Body of pancreas (tissue), 4 donors: ENCODE measurements at regions not wholly inside any gene's neighbourhood (a gene's known extent, or its start where the extent isn't known, plus 50 kb on each side); places are given as distances from the start of the nearest gene placed in this dataset.
A peak's percentile ranks its signal among the peaks of the same experiment; 100 is the strongest.

Source experiments
- ATAC-seq: fragments of 150-250 bp; one replicate; pipeline ENCODE4 v1.9.1; 2016
- DNase-seq, 4 donors: peaks; one replicate each; pipeline ENCODE4 v3.0.0-alpha.2; 2019
- H3K27ac ChIP-seq, 4 donors: fragments of 200-600 bp; sonication (generic); 1 replicate in 3 of 4; 2 replicates in 1 of 4; pipeline versions ENCODE4 v1.5.1 to v1.6.1; 2016 to 2019; ENCODE audit warnings: mild to moderate bottlenecking in 1 of 4, mixed read lengths in 1 of 4, moderate library complexity in 1 of 4
- H3K27me3 ChIP-seq, 2 donors: fragments of 200-600 bp; sonication (generic); one replicate each; pipeline ENCODE4 v1.6.0; 2016; ENCODE audit warnings: mild to moderate bottlenecking in 1 of 2
- H3K36me3 ChIP-seq, 2 donors: fragments of 200-600 bp; sonication (generic); replicated peaks in 1 of 2; 2 replicates each; pipeline ENCODE4 v1.5.1; 2016; ENCODE audit warnings: low read depth in 2 of 2; ENCODE audit not compliant: insufficient read depth in 1 of 2
- H3K4me1 ChIP-seq: fragments of 200-600 bp; sonication (generic); one replicate; pipeline ENCODE4 v1.6.0; 2016
- H3K4me3 ChIP-seq, 2 donors: fragments of 200-600 bp; sonication (generic); 1 replicate in 1 of 2; 2 replicates in 1 of 2; pipeline ENCODE4 v1.5.1; 2016 to 2019
- H3K9me3 ChIP-seq, 3 donors: fragments of 200-600 bp; sonication (generic); 1 replicate in 2 of 3; 2 replicates in 1 of 3; pipeline ENCODE4 v1.5.1; 2016
- CTCF ChIP-seq, 7 experiments: fragments of 450-650 bp in 4 of 7; fragments of 200-600 bp in 3 of 7; sonication (generic) in 3 of 7; IDR thresholded peaks; one replicate each; pipeline ENCODE4 v1.5.1; 2016 to 2019; ENCODE audit warnings: antibody characterized with exemption in 7 of 7
- POLR2A ChIP-seq, 3 donors: fragments of 450-650 bp; IDR thresholded peaks; one replicate each; pipeline ENCODE4 v1.6.1; 2016; ENCODE audit warnings: antibody characterized with exemption in 3 of 3, mild to moderate bottlenecking in 2 of 3
- whole genome bisulfite sequencing, 2 donors: methylation state at CpG; one replicate each; pipeline ENCODE4 v1.1.5; 2017; 5-methylcytosine and 5-hydroxymethylcytosine counted together
- intact Hi-C: fragments of 100-400 bp; cut with DNase I; formaldehyde crosslinking; loops from one replicate; pipeline ENCODE4 v1.15.1; 2023

- intact Hi-C loops, result no loop called here
- Histone ChIP-seq H3K9me3 (no peaks in the 10 kb centered on the region), H3K27ac (no peak overlapping the region), H3K4me3 (no peak overlapping the region), H3K36me3 (no peaks in the 10 kb centered on the region), H3K4me1 (peaks cover 7% of the 10 kb centered on the region), H3K27me3 (no peaks in the 10 kb centered on the region)
- WGBS, 2 donors, result 14 to 17% methylated on average over 20 to 24 of the region's 24 CpGs
- no peak for TF ChIP-seq CTCF (IDR thresholded peaks at IDR 0.05)
- no peak for TF ChIP-seq POLR2A (IDR thresholded peaks at IDR 0.05)
- DNase-seq (peak in 1 of 4 donors; percentile 25), ATAC-seq (peak; percentile 15)
Observed at GRCh38 chr6:166757232-166758135, 130.4 kb upstream of the RPS6KA2 start.

GRCh38 chr6:166754218-166755030, 127.4 kb upstream of the RPS6KA2 start:
- peaks cover 7% of the 10 kb centered on the region for H3K4me1 ChIP-seq
- 86 to 91% methylated on average over 7 to 13 of the region's 13 CpGs for WGBS, 2 donors
- H3K4me3 ChIP-seq, result no peak overlapping the region
- H3K27ac ChIP-seq, result no peak overlapping the region
- TF ChIP-seq POLR2A (IDR thresholded peaks at IDR 0.05) (no peak), CTCF (IDR thresholded peaks at IDR 0.05) (no peak)
- no peak for DNase-seq
- no peak for ATAC-seq
- H3K27me3 ChIP-seq, result no peaks in the 10 kb centered on the region
- H3K9me3 ChIP-seq, result no peaks in the 10 kb centered on the region
- no peaks in the 10 kb centered on the region for H3K36me3 ChIP-seq
- intact Hi-C loops, result no loop called here

- 61 to 72% methylated on average over 6 of the region's 6 CpGs for WGBS, 2 donors
- intact Hi-C loops, result no loop called here
Observed at GRCh38 chr6:166752928-166753721, 126.1 kb upstream of the RPS6KA2 start.

GRCh38 chr6:166752097-166752496, 125.0 kb upstream of the RPS6KA2 start:
- intact Hi-C loops, result no loop called here
- 77 to 84% methylated on average over 9 of the region's 9 CpGs for WGBS, 2 donors
- H3K4me3 ChIP-seq, result no peak overlapping the region
- H3K27me3 ChIP-seq, result no peaks in the 10 kb centered on the region
- H3K9me3 ChIP-seq, result no peaks in the 10 kb centered on the region
- H3K27ac ChIP-seq, result no peak overlapping the region
- H3K4me1 ChIP-seq, result peaks cover under 1% of the 10 kb centered on the region
- DNase-seq (no peak), ATAC-seq (no peak)
- TF ChIP-seq POLR2A (IDR thresholded peaks at IDR 0.05) (no peak), CTCF (IDR thresholded peaks at IDR 0.05) (no peak)
- H3K36me3 ChIP-seq, result no peaks in the 10 kb centered on the region

More at GRCh38 chr6:166752928-166753721, 126.1 kb upstream of the RPS6KA2 start:
- TF ChIP-seq CTCF (IDR thresholded peaks at IDR 0.05) (no peak), POLR2A (IDR thresholded peaks at IDR 0.05) (no peak)
- H3K27me3 ChIP-seq, result no peaks in the 10 kb centered on the region
- DNase-seq (no peak), ATAC-seq (no peak)
- H3K9me3 ChIP-seq, result no peaks in the 10 kb centered on the region
- H3K27ac ChIP-seq, result no peak overlapping the region
- no peak overlapping the region for H3K4me3 ChIP-seq
- H3K4me1 ChIP-seq, result peaks cover 7% of the 10 kb centered on the region
- no peaks in the 10 kb centered on the region for H3K36me3 ChIP-seq
